ENCODE measurements at regions not wholly inside any gene's neighbourhood (a gene's known extent, or its start where the extent isn't known, plus 50 kb on each side); places are given as distances from the start of the nearest gene placed in this dataset.
"Not testable (repeated sequence)": the region's sequence is repeated elsewhere in the genome, so short reads cannot be mapped to it uniquely, and the experiment has no call there.

- TF ChIP-seq, protein P1, sequence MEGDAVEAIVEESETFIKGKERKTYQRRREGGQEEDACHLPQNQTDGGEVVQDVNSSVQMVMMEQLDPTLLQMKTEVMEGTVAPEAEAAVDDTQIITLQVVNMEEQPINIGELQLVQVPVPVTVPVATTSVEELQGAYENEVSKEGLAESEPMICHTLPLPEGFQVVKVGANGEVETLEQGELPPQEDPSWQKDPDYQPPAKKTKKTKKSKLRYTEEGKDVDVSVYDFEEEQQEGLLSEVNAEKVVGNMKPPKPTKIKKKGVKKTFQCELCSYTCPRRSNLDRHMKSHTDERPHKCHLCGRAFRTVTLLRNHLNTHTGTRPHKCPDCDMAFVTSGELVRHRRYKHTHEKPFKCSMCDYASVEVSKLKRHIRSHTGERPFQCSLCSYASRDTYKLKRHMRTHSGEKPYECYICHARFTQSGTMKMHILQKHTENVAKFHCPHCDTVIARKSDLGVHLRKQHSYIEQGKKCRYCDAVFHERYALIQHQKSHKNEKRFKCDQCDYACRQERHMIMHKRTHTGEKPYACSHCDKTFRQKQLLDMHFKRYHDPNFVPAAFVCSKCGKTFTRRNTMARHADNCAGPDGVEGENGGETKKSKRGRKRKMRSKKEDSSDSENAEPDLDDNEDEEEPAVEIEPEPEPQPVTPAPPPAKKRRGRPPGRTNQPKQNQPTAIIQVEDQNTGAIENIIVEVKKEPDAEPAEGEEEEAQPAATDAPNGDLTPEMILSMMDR (IDR thresholded peaks at IDR 0.05), result not testable (repeated sequence)
- TF ChIP-seq RELA (CRISPR knock-in tag; IDR thresholded peaks at IDR 0.05; ENCODE audit: borderline replicate concordance); ZBTB21 (CRISPR knock-in tag; IDR thresholded peaks at IDR 0.05; ENCODE audit: borderline replicate concordance); FOXP4 (CRISPR knock-in tag; IDR thresholded peaks at IDR 0.05); TCF7 (CRISPR knock-in tag; IDR thresholded peaks at IDR 0.05; ENCODE audit: low read depth); NFYB (CRISPR knock-in tag; conservative IDR thresholded peaks at IDR 0.05; ENCODE audit: low read depth): not testable (repeated sequence)
- TF ChIP-seq, protein P2, sequence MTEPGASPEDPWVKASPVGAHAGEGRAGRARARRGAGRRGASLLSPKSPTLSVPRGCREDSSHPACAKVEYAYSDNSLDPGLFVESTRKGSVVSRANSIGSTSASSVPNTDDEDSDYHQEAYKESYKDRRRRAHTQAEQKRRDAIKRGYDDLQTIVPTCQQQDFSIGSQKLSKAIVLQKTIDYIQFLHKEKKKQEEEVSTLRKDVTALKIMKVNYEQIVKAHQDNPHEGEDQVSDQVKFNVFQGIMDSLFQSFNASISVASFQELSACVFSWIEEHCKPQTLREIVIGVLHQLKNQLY (CRISPR knock-in tag; IDR thresholded peaks at IDR 0.05), result not testable (repeated sequence)
- TF ChIP-seq, protein P3, sequence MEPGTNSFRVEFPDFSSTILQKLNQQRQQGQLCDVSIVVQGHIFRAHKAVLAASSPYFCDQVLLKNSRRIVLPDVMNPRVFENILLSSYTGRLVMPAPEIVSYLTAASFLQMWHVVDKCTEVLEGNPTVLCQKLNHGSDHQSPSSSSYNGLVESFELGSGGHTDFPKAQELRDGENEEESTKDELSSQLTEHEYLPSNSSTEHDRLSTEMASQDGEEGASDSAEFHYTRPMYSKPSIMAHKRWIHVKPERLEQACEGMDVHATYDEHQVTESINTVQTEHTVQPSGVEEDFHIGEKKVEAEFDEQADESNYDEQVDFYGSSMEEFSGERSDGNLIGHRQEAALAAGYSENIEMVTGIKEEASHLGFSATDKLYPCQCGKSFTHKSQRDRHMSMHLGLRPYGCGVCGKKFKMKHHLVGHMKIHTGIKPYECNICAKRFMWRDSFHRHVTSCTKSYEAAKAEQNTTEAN (CRISPR knock-in tag; IDR thresholded peaks at IDR 0.05), result not testable (repeated sequence)
Measured at GRCh38 chr1:99401556-99401955, 137.3 kb downstream of the PLPPR4 start.

Data from WTC11 (cell line).